HCT116 (cell line): ENCODE measurements at regions not wholly inside any gene's neighbourhood (a gene's known extent, or its start where the extent isn't known, plus 50 kb on each side); places are given as distances from the start of the nearest gene placed in this dataset.

Experiments
- ATAC-seq: fragments of 200-7000 bp; cut with Tn5 transposase; 2 replicates; pipeline ENCODE4 v1.9.1; 2020; ENCODE audit warnings: mild to moderate bottlenecking, moderate library complexity
- BruUV-seq: library from RNA; stranded (reverse); fragments of 400-500 nt; replicated peaks from 2 replicates; lab custom pipeline; 2021; lab: Mats Ljungman, UMichigan
- CTCF ChIA-PET: fragments of 300-600 bp; sonication (Branson Sonifier 250); formaldehyde crosslinking; loops from one replicate; lab custom pipeline; 2021; ENCODE audit warnings: antibody characterized with exemption; lab: Charles Lee
- POLR2A ChIA-PET: fragments of 300-600, 350-600 bp; sonication (Branson Sonifier 250); formaldehyde crosslinking; loops from one replicate; lab custom pipeline; 2021; ENCODE audit warnings: antibody characterized with exemption; lab: Charles Lee
- RAD21 ChIA-PET, 2 experiments: fragments of 300-600 bp; sonication (Branson Sonifier 250); formaldehyde crosslinking; loops; one replicate each; lab custom pipeline; 2023; ENCODE audit warnings: low total read pairs in 2 of 2; ENCODE audit not compliant: uncharacterized antibody in 2 of 2, unreplicated experiment in 2 of 2, low non-redundant PET in 1 of 2; lab: Charles Lee
- DNase-seq: peaks from one replicate; pipeline ENCODE4 v3.0.0-alpha.2; 2010; ENCODE audit warnings: low read depth, low spot score
- H2AFZ ChIP-seq: fragments of 200-600 bp; shearing (Covaris generic), sonication (generic); 2 replicates; pipeline ENCODE4 v1.6.1; 2017; ENCODE audit warnings: low read depth, mixed run types, mixed read lengths, antibody characterized with exemption, low read length; ENCODE audit not compliant: poor library complexity, severe bottlenecking
- H3K27ac ChIP-seq: 2 replicates; pipeline ENCODE4 v1.5.1; 2012; ENCODE audit warnings: low read depth, low read length
- H3K27me3 ChIP-seq: fragments of 200-600 bp; sonication (generic); 2 replicates; pipeline ENCODE4 v1.6.1; 2016; ENCODE audit warnings: mixed run types, low read length, mixed read lengths; ENCODE audit not compliant: insufficient read depth
- H3K36me3 ChIP-seq, 2 experiments: fragments of 200-500 bp in 1 of 2; fragments of 200-600 bp in 1 of 2; sonication (Bioruptor generic) in 1 of 2; sonication (generic) in 1 of 2; 2 replicates each; pipeline versions ENCODE4 v1.5.1 to v1.6.1; 2014 to 2016; ENCODE audit warnings: low read length in 2 of 2, inconsistent platforms in 1 of 2, mixed read lengths in 1 of 2, mixed run types in 1 of 2; ENCODE audit not compliant: insufficient read depth in 2 of 2, control insufficient read depth in 1 of 2
- H3K4me1 ChIP-seq, 2 experiments: fragments of 200-600 bp in 1 of 2; sonication (generic) in 1 of 2; 2 replicates each; pipeline versions ENCODE4 v1.5.1 to v1.6.1; 2012 to 2017; ENCODE audit warnings: low read length in 2 of 2, inconsistent platforms in 1 of 2, mild to moderate bottlenecking in 1 of 2, mixed read lengths in 1 of 2, mixed run types in 1 of 2, moderate library complexity in 1 of 2; ENCODE audit not compliant: insufficient read depth in 2 of 2, control insufficient read depth in 1 of 2
- H3K4me2 ChIP-seq: fragments of 200-600 bp; sonication (generic); 2 replicates; pipeline ENCODE4 v1.6.1; 2017; ENCODE audit warnings: mixed run types, low read length, mixed read lengths
- H3K4me3 ChIP-seq, 2 experiments: fragments of 200-600 bp in 1 of 2; sonication (generic) in 1 of 2; replicated peaks in 1 of 2; 2 replicates each; pipeline ENCODE4 v1.5.1; 2011 to 2016; ENCODE audit warnings: low read length in 2 of 2, control low read depth in 1 of 2, low read depth in 1 of 2, mild to moderate bottlenecking in 1 of 2, mixed read lengths in 1 of 2, mixed run types in 1 of 2
- H3K79me2 ChIP-seq: fragments of 200-600 bp; sonication (generic); 2 replicates; pipeline ENCODE4 v1.6.1; 2017; ENCODE audit warnings: mild to moderate bottlenecking, mixed run types, low read length, moderate library complexity, mixed read lengths; ENCODE audit not compliant: insufficient read depth
- H3K9ac ChIP-seq: fragments of 200-600 bp; sonication (generic); 2 replicates; pipeline ENCODE4 v1.6.1; 2016; ENCODE audit warnings: low read length, mixed read lengths
- H3K9me2 ChIP-seq: fragments of 200-600 bp; sonication (generic), shearing (Covaris generic); 2 replicates; pipeline ENCODE4 v1.6.1; 2017; ENCODE audit warnings: mixed run types, mild to moderate bottlenecking, moderate library complexity; ENCODE audit not compliant: insufficient read depth
- H3K9me3 ChIP-seq, 2 experiments: fragments of 200-500 bp in 1 of 2; fragments of 200-600 bp in 1 of 2; sonication (Bioruptor generic) in 1 of 2; sonication (generic) in 1 of 2; 2 replicates each; pipeline ENCODE4 v1.6.1; 2014 to 2017; ENCODE audit warnings: low read length in 2 of 2, mixed read lengths in 2 of 2, inconsistent platforms in 1 of 2, low read depth in 1 of 2, mild to moderate bottlenecking in 1 of 2, mixed run types in 1 of 2, moderate library complexity in 1 of 2; ENCODE audit not compliant: control insufficient read depth in 1 of 2, insufficient read depth in 1 of 2
- H4K20me1 ChIP-seq: fragments of 200-600 bp; sonication (generic), shearing (Covaris generic); 2 replicates; pipeline ENCODE4 v1.6.1; 2017; ENCODE audit warnings: mixed run types, mild to moderate bottlenecking, moderate library complexity; ENCODE audit not compliant: insufficient read depth
- ATF3 ChIP-seq: IDR thresholded peaks from 2 replicates; pipeline ENCODE4 v1.6.1; 2012
- CBX3 ChIP-seq: IDR thresholded peaks from 2 replicates; pipeline ENCODE4 v1.6.1; 2012; ENCODE audit warnings: low read depth
- CEBPB ChIP-seq: IDR thresholded peaks from 2 replicates; pipeline ENCODE4 v1.6.1; 2012; ENCODE audit warnings: low read depth
- EGR1 ChIP-seq: IDR thresholded peaks from 2 replicates; pipeline ENCODE4 v1.6.1; 2012; ENCODE audit warnings: low read depth
- ELF1 ChIP-seq: IDR thresholded peaks from 2 replicates; pipeline ENCODE4 v1.6.1; 2012; ENCODE audit warnings: low read depth, borderline replicate concordance
- EZH2 ChIP-seq: fragments of 200-600 bp; sonication (generic); IDR thresholded peaks from 2 replicates; pipeline ENCODE4 v1.6.1; 2017; ENCODE audit warnings: antibody characterized with exemption, mixed run types
- EZH2phosphoT487 ChIP-seq: fragments of 200-600 bp; IDR thresholded peaks from 2 replicates; pipeline ENCODE4 v1.6.1; 2018; ENCODE audit warnings: antibody characterized with exemption, borderline replicate concordance
- FOSL1 ChIP-seq: IDR thresholded peaks from 2 replicates; pipeline ENCODE4 v1.6.1; 2012; ENCODE audit warnings: low read depth
- JUND ChIP-seq: IDR thresholded peaks from 2 replicates; pipeline ENCODE4 v1.6.1; 2012
- MAX ChIP-seq: IDR thresholded peaks from 2 replicates; pipeline ENCODE4 v1.6.1; 2012
- POLR2A ChIP-seq: IDR thresholded peaks from 2 replicates; pipeline ENCODE4 v1.7.0; 2011; ENCODE audit warnings: borderline replicate concordance; ENCODE audit not compliant: insufficient read depth, insufficient read length; ENCODE audit errors: extremely low read depth
- POLR2AphosphoS5 ChIP-seq: IDR thresholded peaks from 2 replicates; pipeline ENCODE4 v1.6.1; 2011; ENCODE audit warnings: mild to moderate bottlenecking, low read depth, low read length, moderate library complexity
- RAD21 ChIP-seq: IDR thresholded peaks from 2 replicates; pipeline ENCODE4 v1.6.1; 2012; ENCODE audit warnings: low read depth, mild to moderate bottlenecking
- SIN3A ChIP-seq: IDR thresholded peaks from 2 replicates; pipeline ENCODE4 v1.6.1; 2012; ENCODE audit warnings: low read depth
- SP1 ChIP-seq: IDR thresholded peaks from 2 replicates; pipeline ENCODE4 v1.6.1; 2012; ENCODE audit warnings: low read depth
- SRF ChIP-seq: IDR thresholded peaks from 2 replicates; pipeline ENCODE4 v1.6.1; 2012; ENCODE audit warnings: low read depth
- TCF7L2 ChIP-seq: IDR thresholded peaks from 2 replicates; pipeline ENCODE4 v1.7.0; 2011; ENCODE audit warnings: borderline replicate concordance, inconsistent platforms; ENCODE audit not compliant: insufficient read depth, insufficient read length; ENCODE audit errors: extremely low read depth
- YY1 ChIP-seq: IDR thresholded peaks from 2 replicates; pipeline ENCODE4 v1.6.1; 2011; ENCODE audit warnings: low read length, low read depth, moderate library complexity, mild to moderate bottlenecking; ENCODE audit not compliant: insufficient replicate concordance; ENCODE audit errors: extremely low read depth
- ZFX ChIP-seq: fragments of 450-650 bp; IDR thresholded peaks from 2 replicates; pipeline ENCODE4 v1.6.1; 2017
- ZNF274 ChIP-seq: fragments of 200-500 bp; sonication (Bioruptor generic); IDR thresholded peaks from 2 replicates; pipeline ENCODE4 v1.6.1; 2014; ENCODE audit warnings: mild to moderate bottlenecking, low read depth, low read length, inconsistent platforms
- intact Hi-C: fragments of 100-400 bp; cut with micrococcal nuclease; formaldehyde crosslinking; loops from 2 replicates; pipeline ENCODE4 v1.10.0; 2022
- TF ChIP-seq, protein P1 (sequence below), 3 experiments: fragments of 200-600 bp in 1 of 3; sonication (generic) in 1 of 3; IDR thresholded peaks in 2 of 3; conservative IDR thresholded peaks in 1 of 3; 2 replicates each; pipeline ENCODE4 v1.5.1; 2012 to 2017; ENCODE audit warnings: low read depth in 2 of 3, low read length in 2 of 3, antibody characterized with exemption in 1 of 3, borderline replicate concordance in 1 of 3, control low read depth in 1 of 3, mild to moderate bottlenecking in 1 of 3, mixed read lengths in 1 of 3, mixed run types in 1 of 3, moderate library complexity in 1 of 3; ENCODE audit not compliant: insufficient read depth in 1 of 3

DNA sequence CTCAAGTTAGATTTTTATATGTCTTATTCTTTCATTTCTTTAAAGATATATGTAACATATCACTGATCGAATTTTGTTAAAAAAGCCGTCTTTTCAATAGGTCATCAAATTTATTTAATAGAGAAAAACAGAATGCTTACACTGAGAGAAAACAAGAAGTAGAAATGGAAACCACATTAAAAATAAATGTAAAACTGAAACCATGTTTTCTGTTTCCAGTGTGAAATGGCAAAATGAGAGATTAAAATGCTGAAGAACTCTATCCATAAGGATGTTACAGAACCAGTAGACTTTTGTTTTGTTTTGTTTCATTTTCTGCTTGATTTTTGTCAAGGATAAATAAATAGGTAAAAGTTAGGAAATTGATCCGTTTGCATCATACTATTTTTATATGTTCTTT is 210.1 kb downstream of the PRDM9 start:
- Histone ChIP-seq H3K9me3 (peaks cover 4 to 23% of the 10 kb centered on the region in 2 experiments; a peak in 3 of 4 replicates), H4K20me1 (no peaks in the 10 kb centered on the region), H3K27ac (no peak overlapping the region), H3K36me3 (no peaks in the 10 kb centered on the region), H2AFZ (no peak overlapping the region), H3K4me1 (no peaks in the 10 kb centered on the region), H3K4me2 (no peak overlapping the region), H3K9ac (no peak overlapping the region), H3K9me2 (no peaks in the 10 kb centered on the region), H3K27me3 (no peaks in the 10 kb centered on the region), H3K79me2 (no peaks in the 10 kb centered on the region), H3K4me3 (no peak overlapping the region)
- DNase-seq: no peak
- intact Hi-C loops: no loop called here
- no peak for ATAC-seq
- RAD21 ChIA-PET: no interaction called here
- no TSS peak for BruUV-seq
- CTCF ChIA-PET: no interaction called here
- TF ChIP-seq SP1 (no peak), MAX (no peak), CBX3 (no peak), EZH2 (no peak), POLR2AphosphoS5 (no peak), ZFX (no peak), SIN3A (no peak), ATF3 (no peak), SRF (no peak)
- POLR2A ChIA-PET: no interaction called here

DNA sequence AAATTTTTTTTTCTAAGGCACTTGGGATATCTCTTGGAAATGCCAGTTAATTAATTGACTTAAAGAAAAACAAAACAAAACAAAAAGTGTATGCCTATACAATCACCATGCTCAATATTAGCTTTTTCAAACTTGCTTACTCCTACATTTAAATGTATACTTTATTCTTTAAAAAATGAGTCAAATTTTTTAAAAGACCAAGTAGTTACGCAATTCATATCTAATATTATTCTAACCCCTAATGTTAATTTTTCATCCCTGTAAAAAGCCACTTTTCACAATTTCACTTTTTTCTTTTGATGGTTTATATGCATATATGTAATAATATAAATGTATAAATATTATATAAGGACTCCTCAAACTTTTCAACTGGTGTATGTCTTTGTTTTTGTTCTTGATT is 211.2 kb downstream of the PRDM9 start:
- H3K9ac ChIP-seq: no peak overlapping the region
- ATAC-seq (no peak), DNase-seq (no peak)
- intact Hi-C loops: no loop called here
- no peak overlapping the region for H3K27ac ChIP-seq
- H2AFZ ChIP-seq: no peak overlapping the region
- H3K79me2 ChIP-seq: no peaks in the 10 kb centered on the region
- ChIA-PET RAD21 (no interaction called here), POLR2A (no interaction called here), CTCF (no interaction called here)
- peaks cover 4 to 17% of the 10 kb centered on the region in 2 experiments; a peak in 3 of 4 replicates for H3K9me3 ChIP-seq
- no peaks in the 10 kb centered on the region for H3K4me1 ChIP-seq
- BruUV-seq: no TSS peak
- no peak for TF ChIP-seq EZH2
- no peak for TF ChIP-seq SRF
- TF ChIP-seq MAX: no peak
- TF ChIP-seq EGR1: no peak
- TF ChIP-seq, protein P1, sequence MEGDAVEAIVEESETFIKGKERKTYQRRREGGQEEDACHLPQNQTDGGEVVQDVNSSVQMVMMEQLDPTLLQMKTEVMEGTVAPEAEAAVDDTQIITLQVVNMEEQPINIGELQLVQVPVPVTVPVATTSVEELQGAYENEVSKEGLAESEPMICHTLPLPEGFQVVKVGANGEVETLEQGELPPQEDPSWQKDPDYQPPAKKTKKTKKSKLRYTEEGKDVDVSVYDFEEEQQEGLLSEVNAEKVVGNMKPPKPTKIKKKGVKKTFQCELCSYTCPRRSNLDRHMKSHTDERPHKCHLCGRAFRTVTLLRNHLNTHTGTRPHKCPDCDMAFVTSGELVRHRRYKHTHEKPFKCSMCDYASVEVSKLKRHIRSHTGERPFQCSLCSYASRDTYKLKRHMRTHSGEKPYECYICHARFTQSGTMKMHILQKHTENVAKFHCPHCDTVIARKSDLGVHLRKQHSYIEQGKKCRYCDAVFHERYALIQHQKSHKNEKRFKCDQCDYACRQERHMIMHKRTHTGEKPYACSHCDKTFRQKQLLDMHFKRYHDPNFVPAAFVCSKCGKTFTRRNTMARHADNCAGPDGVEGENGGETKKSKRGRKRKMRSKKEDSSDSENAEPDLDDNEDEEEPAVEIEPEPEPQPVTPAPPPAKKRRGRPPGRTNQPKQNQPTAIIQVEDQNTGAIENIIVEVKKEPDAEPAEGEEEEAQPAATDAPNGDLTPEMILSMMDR (IDR thresholded peaks at IDR 0.05 in 2 of 3, conservative IDR thresholded peaks at IDR 0.05 in 1 of 3; ENCODE audit: borderline replicate concordance in 1 of 3, insufficient read depth in 1 of 3, low read depth in 2 of 3, low read length in 2 of 3): no peak
- no peak for TF ChIP-seq JUND
- TF ChIP-seq SP1: no peak
- no peak for TF ChIP-seq EZH2phosphoT487
- TF ChIP-seq ELF1: no peak
- TF ChIP-seq YY1: no peak
- TF ChIP-seq CBX3: no peak
- no peak for TF ChIP-seq ZNF274
- TF ChIP-seq POLR2AphosphoS5: no peak
- no peak for TF ChIP-seq CEBPB
- no peak for TF ChIP-seq RAD21
- TF ChIP-seq ATF3: no peak
- TF ChIP-seq FOSL1: no peak
- TF ChIP-seq TCF7L2: no peak
- TF ChIP-seq POLR2A: no peak
- no peak overlapping the region for H3K4me2 ChIP-seq
- H4K20me1 ChIP-seq: no peaks in the 10 kb centered on the region
- no peaks in the 10 kb centered on the region for H3K27me3 ChIP-seq
- H3K9me2 ChIP-seq: no peaks in the 10 kb centered on the region
- no peaks in the 10 kb centered on the region for H3K36me3 ChIP-seq
- H3K4me3 ChIP-seq: no peak overlapping the region
